Loucy (cell line): ENCODE measurements at regions not wholly inside any gene's neighbourhood (a gene's known extent, or its start where the extent isn't known, plus 50 kb on each side); places are given as distances from the start of the nearest gene placed in this dataset.

Experiments used
- H2AFZ ChIP-seq: fragments of 200-600 bp; sonication (generic); 2 replicates; pipeline ENCODE4 v1.6.0; 2016; ENCODE audit warnings: antibody characterized with exemption, mild to moderate bottlenecking, low read length, moderate library complexity
- H3F3A ChIP-seq: fragments of 200-600 bp; 2 replicates; pipeline ENCODE4 v1.6.0; 2016; ENCODE audit warnings: antibody characterized with exemption, low read depth, mild to moderate bottlenecking
- H3K27me3 ChIP-seq: fragments of 200-600 bp; sonication (generic); 2 replicates; pipeline ENCODE4 v1.6.1; 2014; ENCODE audit warnings: low read length, mild to moderate bottlenecking; ENCODE audit not compliant: insufficient read depth, poor library complexity, severe bottlenecking
- H3K36me3 ChIP-seq: fragments of 200-600 bp; sonication (generic); 2 replicates; pipeline ENCODE4 v1.6.1; 2016; ENCODE audit warnings: low read length; ENCODE audit not compliant: insufficient read depth
- H3K4me1 ChIP-seq: fragments of 200-600 bp; sonication (generic); 2 replicates; pipeline ENCODE4 v1.5.1; 2014; ENCODE audit warnings: low read length, mild to moderate bottlenecking; ENCODE audit not compliant: insufficient read depth, poor library complexity, severe bottlenecking
- H3K4me2 ChIP-seq: fragments of 200-600 bp; sonication (generic); 2 replicates; pipeline ENCODE4 v1.6.0; 2014; ENCODE audit warnings: antibody characterized with exemption, low read length, low read depth, mild to moderate bottlenecking; ENCODE audit not compliant: poor library complexity, severe bottlenecking
- H3K4me3 ChIP-seq: fragments of 200-600 bp; sonication (generic); 2 replicates; pipeline ENCODE4 v1.5.1; 2014; ENCODE audit warnings: low read length, mild to moderate bottlenecking, mixed read lengths; ENCODE audit not compliant: poor library complexity, severe bottlenecking
- H3K79me2 ChIP-seq: fragments of 200-600 bp; sonication (generic); 2 replicates; pipeline ENCODE4 v1.6.1; 2014; ENCODE audit warnings: low read length; ENCODE audit not compliant: insufficient read depth
- H3K9ac ChIP-seq: fragments of 200-600 bp; sonication (generic); 2 replicates; pipeline ENCODE4 v1.6.0; 2014; ENCODE audit warnings: mild to moderate bottlenecking, low read depth, low read length, moderate library complexity; ENCODE audit not compliant: poor library complexity, severe bottlenecking
- H3K9me2 ChIP-seq: fragments of 200-600 bp; sonication (generic); replicated peaks from 2 replicates; pipeline ENCODE4 v1.6.1; 2016; ENCODE audit warnings: low read depth, low read length, mixed read lengths
- H3K9me3 ChIP-seq: fragments of 200-600 bp; sonication (generic); 2 replicates; pipeline ENCODE4 v1.6.1; 2014; ENCODE audit warnings: mild to moderate bottlenecking, antibody characterized with exemption, low read length, low read depth; ENCODE audit not compliant: insufficient read depth
- H4K20me1 ChIP-seq: fragments of 200-600 bp; sonication (generic); 2 replicates; pipeline ENCODE4 v1.6.0; 2014; ENCODE audit warnings: antibody characterized with exemption, low read length, mild to moderate bottlenecking; ENCODE audit not compliant: insufficient read depth, poor library complexity, severe bottlenecking
- EZH2phosphoT487 ChIP-seq: fragments of 200-600 bp; IDR thresholded peaks from 2 replicates; pipeline ENCODE4 v1.6.1; 2018; ENCODE audit warnings: antibody characterized with exemption, mild to moderate bottlenecking, moderate library complexity, borderline replicate concordance
- TF ChIP-seq, protein P1 (sequence below): fragments of 200-600 bp; sonication (generic); conservative IDR thresholded peaks from 2 replicates; pipeline ENCODE4 v1.5.1; 2014; ENCODE audit warnings: mild to moderate bottlenecking, antibody characterized with exemption, low read length

DNA sequence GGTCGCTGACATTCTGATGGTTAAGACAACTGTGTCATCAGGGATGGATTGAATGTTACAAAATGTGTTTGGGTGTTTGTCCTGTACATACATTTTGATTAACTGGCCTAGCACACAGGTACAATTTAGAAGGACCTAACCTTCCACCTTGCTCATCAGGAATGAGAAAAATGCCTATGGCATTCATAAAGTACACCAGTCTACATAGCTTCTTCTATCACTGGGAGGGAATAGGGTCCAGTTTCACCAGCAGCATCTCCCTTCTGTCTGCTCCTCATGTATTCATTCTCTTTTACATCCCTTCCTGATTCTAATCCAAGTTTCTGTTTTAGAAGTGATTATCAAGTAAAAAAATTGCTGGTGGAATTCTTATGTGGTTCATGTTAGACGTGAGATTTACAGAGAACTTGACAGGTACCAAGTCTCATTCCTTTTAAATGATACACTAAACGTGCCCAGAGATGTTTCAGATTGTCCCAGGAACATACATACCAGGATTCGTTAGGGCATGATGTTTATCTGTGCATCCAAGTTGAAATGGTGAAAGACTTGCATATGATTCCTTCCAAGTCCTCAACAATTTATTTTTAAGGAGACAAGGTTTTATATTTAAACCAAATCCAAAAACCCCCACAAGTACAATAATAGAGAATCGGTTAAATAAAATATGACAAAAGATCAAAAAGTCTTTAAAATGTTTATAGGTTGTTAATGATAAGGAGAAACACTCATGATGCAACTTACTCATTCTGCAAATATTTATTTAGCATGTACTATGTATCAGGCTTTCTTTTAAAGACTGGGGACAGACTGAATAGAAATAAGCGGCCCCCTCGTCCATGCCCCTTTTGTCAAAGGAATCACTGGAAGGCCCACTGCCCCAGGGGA, 359.1 kb downstream of the ZNF674 start:
- H3K79me2 ChIP-seq, result no peaks in the 10 kb centered on the region
- H3K9me3 ChIP-seq, result no peaks in the 10 kb centered on the region
- H3K9ac ChIP-seq, result no peak overlapping the region
- no peaks in the 10 kb centered on the region for H3K36me3 ChIP-seq
- H3K9me2 ChIP-seq, result no peaks in the 10 kb centered on the region
- no peak overlapping the region for H3K4me2 ChIP-seq
- no peak overlapping the region for H2AFZ ChIP-seq
- H3F3A ChIP-seq, result no peaks in the 10 kb centered on the region
- H3K4me1 ChIP-seq, result peaks cover 3% of the 10 kb centered on the region
- no peaks in the 10 kb centered on the region for H3K27me3 ChIP-seq
- H3K4me3 ChIP-seq, result no peak overlapping the region
- no peaks in the 10 kb centered on the region for H4K20me1 ChIP-seq
- TF ChIP-seq, protein P1, sequence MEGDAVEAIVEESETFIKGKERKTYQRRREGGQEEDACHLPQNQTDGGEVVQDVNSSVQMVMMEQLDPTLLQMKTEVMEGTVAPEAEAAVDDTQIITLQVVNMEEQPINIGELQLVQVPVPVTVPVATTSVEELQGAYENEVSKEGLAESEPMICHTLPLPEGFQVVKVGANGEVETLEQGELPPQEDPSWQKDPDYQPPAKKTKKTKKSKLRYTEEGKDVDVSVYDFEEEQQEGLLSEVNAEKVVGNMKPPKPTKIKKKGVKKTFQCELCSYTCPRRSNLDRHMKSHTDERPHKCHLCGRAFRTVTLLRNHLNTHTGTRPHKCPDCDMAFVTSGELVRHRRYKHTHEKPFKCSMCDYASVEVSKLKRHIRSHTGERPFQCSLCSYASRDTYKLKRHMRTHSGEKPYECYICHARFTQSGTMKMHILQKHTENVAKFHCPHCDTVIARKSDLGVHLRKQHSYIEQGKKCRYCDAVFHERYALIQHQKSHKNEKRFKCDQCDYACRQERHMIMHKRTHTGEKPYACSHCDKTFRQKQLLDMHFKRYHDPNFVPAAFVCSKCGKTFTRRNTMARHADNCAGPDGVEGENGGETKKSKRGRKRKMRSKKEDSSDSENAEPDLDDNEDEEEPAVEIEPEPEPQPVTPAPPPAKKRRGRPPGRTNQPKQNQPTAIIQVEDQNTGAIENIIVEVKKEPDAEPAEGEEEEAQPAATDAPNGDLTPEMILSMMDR, result no peak
- TF ChIP-seq EZH2phosphoT487, result no peak

DNA sequence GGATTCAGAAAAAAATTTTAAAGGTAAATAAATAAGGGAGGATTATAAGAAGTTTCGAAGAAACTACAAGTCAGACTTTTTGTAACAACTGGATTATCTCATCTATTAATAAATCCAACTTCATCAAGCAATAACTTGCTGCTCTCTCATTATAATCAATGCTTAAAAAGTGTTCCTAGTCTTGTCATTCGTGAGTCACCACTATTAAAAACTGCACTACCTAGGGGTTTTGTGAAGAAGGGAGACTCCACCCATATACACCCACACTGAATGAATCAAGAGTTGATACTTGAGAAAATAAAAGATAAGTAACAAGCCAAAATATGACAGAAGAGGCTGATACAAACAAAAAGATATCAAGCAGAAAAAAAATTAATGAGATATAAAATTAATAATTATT, 360.5 kb downstream of the ZNF674 start:
- TF ChIP-seq EZH2phosphoT487, result no peak
- TF ChIP-seq, protein P1, result no peak
- Histone ChIP-seq H3K4me1 (peaks cover 14% of the 10 kb centered on the region), H3K9me2 (no peaks in the 10 kb centered on the region), H3K79me2 (no peaks in the 10 kb centered on the region), H3K4me2 (no peak overlapping the region), H3K36me3 (no peaks in the 10 kb centered on the region), H3F3A (no peaks in the 10 kb centered on the region), H2AFZ (no peak overlapping the region), H3K9me3 (no peaks in the 10 kb centered on the region), H3K9ac (no peak overlapping the region), H4K20me1 (no peaks in the 10 kb centered on the region), H3K4me3 (no peak overlapping the region), H3K27me3 (no peaks in the 10 kb centered on the region)

- Histone ChIP-seq H3K4me2 (peak overlapping the region; percentile 68), H4K20me1 (no peaks in the 10 kb centered on the region), H3K9me2 (no peaks in the 10 kb centered on the region), H2AFZ (no peak overlapping the region), H3K9ac (peak overlapping the region; percentile 65), H3K27me3 (no peaks in the 10 kb centered on the region), H3F3A (no peaks in the 10 kb centered on the region), H3K4me1 (peaks cover 34% of the 10 kb centered on the region), H3K79me2 (no peaks in the 10 kb centered on the region), H3K36me3 (no peaks in the 10 kb centered on the region), H3K9me3 (no peaks in the 10 kb centered on the region), H3K4me3 (peak overlapping the region; percentile 55)
- TF ChIP-seq, protein P1, result no peak
- TF ChIP-seq EZH2phosphoT487, result no peak
Measured at GRCh38 chrX:46180258-46180687, 364.9 kb downstream of the ZNF674 start.
